ENCODE measurements at regions not wholly inside any gene's neighbourhood (a gene's known extent, or its start where the extent isn't known, plus 50 kb on each side); places are given as distances from the start of the nearest gene placed in this dataset.
"Not testable (repeated sequence)": the region's sequence is repeated elsewhere in the genome, so short reads cannot be mapped to it uniquely, and the experiment has no call there.

DNA sequence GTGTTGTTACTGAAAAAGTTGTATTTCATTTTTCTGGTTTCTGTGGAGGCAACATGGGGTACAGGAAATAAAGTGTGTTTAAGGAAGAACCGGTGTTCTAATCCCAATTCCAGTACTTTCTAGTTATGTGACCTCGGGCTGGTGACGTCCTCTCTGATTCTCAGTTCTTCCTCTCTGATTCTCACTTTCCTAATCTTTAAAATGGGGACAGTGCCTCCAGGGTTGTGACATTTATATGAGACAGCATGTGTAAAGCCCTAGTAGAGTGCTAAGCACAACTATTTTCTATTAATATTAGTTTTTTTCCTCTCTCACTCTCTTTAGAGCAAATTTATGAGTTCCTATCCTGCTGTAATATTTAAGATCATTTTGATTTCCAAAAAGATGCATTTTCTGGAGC is 50.9 kb upstream of the PTPDC1 start:
- no peaks in the 10 kb centered on the region for H3K36me3 ChIP-seq (ENCODE audit: control insufficient read depth in 2 of 2, insufficient read depth in 2 of 2, low read length in 2 of 2)
- H3K27ac ChIP-seq (ENCODE audit: low read depth in 2 of 2, low read length in 2 of 2) = no peak overlapping the region
- no peaks in the 10 kb centered on the region for H3K27me3 ChIP-seq (ENCODE audit: control insufficient read depth in 2 of 2, insufficient read depth in 2 of 2, low read length in 2 of 2)
- H3K4me1 ChIP-seq (ENCODE audit: control insufficient read depth in 2 of 2, insufficient read depth in 2 of 2, low read length in 2 of 2) = peaks cover 3 to 13% of the 10 kb centered on the region in 2 donors
- no peaks in the 10 kb centered on the region for H3K9me3 ChIP-seq (ENCODE audit: control insufficient read depth in 2 of 2, low read length in 2 of 2)
- no peak overlapping the region for H3K9ac ChIP-seq (ENCODE audit: low read depth in 1 of 2, low read length in 2 of 2)
- no peak overlapping the region for H3K4me3 ChIP-seq (ENCODE audit: low read length in 2 of 2)

DNA sequence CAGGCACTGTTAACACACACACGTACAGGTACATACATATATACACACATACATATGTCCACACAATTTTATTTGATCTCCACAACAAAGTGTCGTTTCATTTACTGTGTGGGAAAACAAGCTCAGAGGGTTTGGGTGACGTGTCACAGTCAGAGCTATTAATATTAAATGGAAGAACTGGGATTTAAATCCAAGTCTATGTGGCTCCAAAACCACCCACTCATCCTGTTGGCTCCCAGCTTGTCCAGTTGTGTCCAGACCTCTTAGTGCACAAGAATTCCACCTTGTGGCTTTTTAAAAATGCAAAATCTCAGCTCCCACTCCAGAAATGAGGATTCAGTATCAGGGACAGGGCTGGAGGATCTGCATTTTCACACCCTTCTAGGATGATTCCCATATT is 52.3 kb upstream of the PTPDC1 start:
- Histone ChIP-seq H3K36me3 (ENCODE audit: control insufficient read depth in 2 of 2, insufficient read depth in 2 of 2, low read length in 2 of 2) (no peaks in the 10 kb centered on the region), H3K4me1 (ENCODE audit: control insufficient read depth in 2 of 2, insufficient read depth in 2 of 2, low read length in 2 of 2) (peaks cover 3 to 13% of the 10 kb centered on the region in 2 donors), H3K9me3 (ENCODE audit: control insufficient read depth in 2 of 2, low read length in 2 of 2) (no peaks in the 10 kb centered on the region), H3K4me3 (ENCODE audit: low read length in 2 of 2) (peak overlapping the region in 1 of 2 donors; percentile 91), H3K9ac (ENCODE audit: low read depth in 1 of 2, low read length in 2 of 2) (no peak overlapping the region), H3K27me3 (ENCODE audit: control insufficient read depth in 2 of 2, insufficient read depth in 2 of 2, low read length in 2 of 2) (no peaks in the 10 kb centered on the region), H3K27ac (ENCODE audit: low read depth in 2 of 2, low read length in 2 of 2) (no peak overlapping the region)

DNA sequence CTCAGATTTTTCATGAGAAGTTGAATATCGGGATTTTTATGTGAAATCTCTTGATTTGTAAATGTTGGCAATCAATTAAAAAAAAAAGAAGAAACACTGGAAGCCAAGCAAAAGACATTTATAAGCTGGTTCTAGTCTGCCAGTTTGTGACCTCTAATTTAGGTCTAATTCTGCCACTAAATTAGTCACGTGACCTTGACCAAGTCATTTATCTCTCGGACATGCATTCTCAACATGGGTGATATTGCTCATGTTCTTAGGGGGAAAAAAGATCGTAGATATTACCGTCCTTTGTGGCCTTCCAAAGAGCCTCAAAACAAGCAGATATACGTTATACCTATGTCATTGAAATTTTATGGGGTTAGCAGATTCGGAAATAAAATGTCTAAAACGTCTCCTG is 52.9 kb upstream of the PTPDC1 start:
- no peaks in the 10 kb centered on the region for H3K36me3 ChIP-seq (ENCODE audit: control insufficient read depth in 2 of 2, insufficient read depth in 2 of 2, low read length in 2 of 2)
- peak overlapping the region in 1 of 2 donors; percentile 72 for H3K27ac ChIP-seq (ENCODE audit: low read depth in 2 of 2, low read length in 2 of 2)
- H3K9ac ChIP-seq (ENCODE audit: low read depth in 1 of 2, low read length in 2 of 2) = peak overlapping the region; percentile 81 to 93

DNA sequence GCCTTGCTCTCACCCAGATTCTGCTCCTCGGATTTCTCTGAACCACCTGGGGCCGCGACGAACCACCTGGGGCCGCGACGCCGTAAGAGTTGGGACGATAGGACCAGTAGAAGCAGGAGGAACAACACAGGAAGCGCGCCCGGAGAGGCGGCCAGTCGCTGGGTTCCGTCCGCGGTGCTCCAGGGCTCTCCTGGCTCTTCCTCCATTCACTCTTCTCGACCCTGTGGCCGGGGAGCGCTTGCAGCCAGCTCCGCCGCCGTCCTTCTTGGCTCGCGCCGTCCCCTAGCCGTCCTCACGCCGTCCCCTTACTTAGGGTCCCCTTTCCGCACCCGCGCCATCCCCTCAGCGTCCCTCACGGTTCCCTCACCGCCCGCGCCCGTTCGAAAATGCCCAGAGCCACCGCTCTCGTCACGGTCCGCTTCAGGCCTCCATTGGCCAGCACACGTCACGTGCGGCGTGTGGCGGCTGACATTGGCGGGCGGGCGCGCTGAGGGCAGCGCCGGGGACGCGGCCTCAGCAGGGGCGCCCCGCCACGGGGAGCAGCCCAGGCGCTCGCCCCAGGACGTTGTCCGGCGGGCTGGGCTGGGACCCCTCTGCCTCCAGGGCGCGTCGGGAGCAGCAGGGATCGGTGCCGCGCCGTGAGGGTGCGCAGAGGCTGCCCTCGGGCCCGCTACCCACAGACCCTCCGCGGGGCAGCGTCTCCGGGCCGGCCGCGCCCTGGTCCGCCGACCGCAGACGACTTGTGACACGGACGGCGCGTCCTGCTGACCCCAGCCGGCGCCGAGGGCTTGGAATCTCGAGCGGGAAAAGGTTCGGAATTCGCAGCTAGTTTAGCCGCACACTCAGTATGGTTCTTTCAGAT is 53.7 kb upstream of the PTPDC1 start:
- H3K36me3 ChIP-seq (ENCODE audit: control insufficient read depth in 2 of 2, insufficient read depth in 2 of 2, low read length in 2 of 2) = no peaks in the 10 kb centered on the region

More for the DNA sequence above, 52.9 kb upstream of the PTPDC1 start:
- peaks cover 3 to 13% of the 10 kb centered on the region in 2 donors for H3K4me1 ChIP-seq (ENCODE audit: control insufficient read depth in 2 of 2, insufficient read depth in 2 of 2, low read length in 2 of 2)
- peak overlapping the region; percentile 91 to 100 for H3K4me3 ChIP-seq (ENCODE audit: low read length in 2 of 2)
- H3K9me3 ChIP-seq (ENCODE audit: control insufficient read depth in 2 of 2, low read length in 2 of 2) = no peaks in the 10 kb centered on the region
- no peaks in the 10 kb centered on the region for H3K27me3 ChIP-seq (ENCODE audit: control insufficient read depth in 2 of 2, insufficient read depth in 2 of 2, low read length in 2 of 2)

DNA sequence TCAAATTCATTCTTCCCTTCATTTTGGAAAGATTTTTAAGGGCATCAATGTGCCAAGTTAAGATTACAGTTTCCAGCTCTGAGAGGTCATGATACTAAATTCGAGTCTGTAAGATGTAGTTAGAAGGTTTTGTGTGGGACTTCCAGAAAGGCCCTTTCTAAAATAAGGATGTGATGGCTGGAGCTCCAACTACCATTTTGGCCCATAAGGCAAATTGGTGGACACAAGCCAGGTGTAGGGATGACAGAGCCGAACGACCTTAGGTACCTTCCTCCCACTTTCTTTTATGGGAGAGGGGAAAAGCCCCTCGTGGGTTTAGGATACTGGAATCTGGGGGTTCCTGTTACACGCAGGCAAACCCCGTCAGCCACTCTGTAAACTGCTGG is 54.3 kb upstream of the PTPDC1 start:
- H3K36me3 ChIP-seq (ENCODE audit: control insufficient read depth in 2 of 2, insufficient read depth in 2 of 2, low read length in 2 of 2) = no peaks in the 10 kb centered on the region
- H3K9me3 ChIP-seq (ENCODE audit: control insufficient read depth in 2 of 2, low read length in 2 of 2) = no peaks in the 10 kb centered on the region
- H3K27me3 ChIP-seq (ENCODE audit: control insufficient read depth in 2 of 2, insufficient read depth in 2 of 2, low read length in 2 of 2) = no peaks in the 10 kb centered on the region
- H3K9ac ChIP-seq (ENCODE audit: low read depth in 1 of 2, low read length in 2 of 2) = peak overlapping the region; percentile 81 to 93
- peak overlapping the region; percentile 72 to 77 for H3K27ac ChIP-seq (ENCODE audit: low read depth in 2 of 2, low read length in 2 of 2)
- peak overlapping the region; percentile 91 to 100 for H3K4me3 ChIP-seq (ENCODE audit: low read length in 2 of 2)
- peaks cover 3 to 13% of the 10 kb centered on the region in 2 donors for H3K4me1 ChIP-seq (ENCODE audit: control insufficient read depth in 2 of 2, insufficient read depth in 2 of 2, low read length in 2 of 2)

More for the DNA sequence above, 53.7 kb upstream of the PTPDC1 start:
- H3K9ac ChIP-seq (ENCODE audit: low read depth in 1 of 2, low read length in 2 of 2) = peak overlapping the region; percentile 81 to 93
- no peaks in the 10 kb centered on the region for H3K9me3 ChIP-seq (ENCODE audit: control insufficient read depth in 2 of 2, low read length in 2 of 2)
- peaks cover 3 to 13% of the 10 kb centered on the region in 2 donors for H3K4me1 ChIP-seq (ENCODE audit: control insufficient read depth in 2 of 2, insufficient read depth in 2 of 2, low read length in 2 of 2)
- H3K27me3 ChIP-seq (ENCODE audit: control insufficient read depth in 2 of 2, insufficient read depth in 2 of 2, low read length in 2 of 2) = no peaks in the 10 kb centered on the region
- H3K27ac ChIP-seq (ENCODE audit: low read depth in 2 of 2, low read length in 2 of 2) = peak overlapping the region; percentile 72 to 77
- H3K4me3 ChIP-seq (ENCODE audit: low read length in 2 of 2) = peak overlapping the region; percentile 91 to 100

DNA sequence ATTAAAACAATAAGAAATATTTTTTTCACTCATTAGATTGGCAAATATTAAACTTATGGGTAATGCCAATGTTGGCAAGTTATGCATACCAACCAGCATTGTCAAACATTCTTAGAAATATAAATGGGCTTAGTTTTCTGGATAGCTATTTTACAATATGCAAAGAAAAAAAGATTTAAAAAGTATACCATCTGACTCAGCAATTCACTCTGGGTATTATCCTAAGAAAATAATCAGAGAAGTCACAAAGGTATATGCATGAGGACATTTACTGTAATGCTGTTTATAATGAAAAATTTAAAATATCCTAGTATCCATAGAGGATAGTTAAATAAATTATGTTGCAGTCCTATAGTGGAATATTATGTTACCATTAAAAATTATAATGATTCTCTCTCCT is 57.4 kb upstream of the PTPDC1 start:
- H3K9me3 ChIP-seq (ENCODE audit: control insufficient read depth in 2 of 2, low read length in 2 of 2) = no peaks in the 10 kb centered on the region
- H3K4me3 ChIP-seq (ENCODE audit: low read length in 2 of 2) = no peak overlapping the region
- no peaks in the 10 kb centered on the region for H3K27me3 ChIP-seq (ENCODE audit: control insufficient read depth in 2 of 2, insufficient read depth in 2 of 2, low read length in 2 of 2)
- no peak overlapping the region for H3K27ac ChIP-seq (ENCODE audit: low read depth in 2 of 2, low read length in 2 of 2)
- H3K4me1 ChIP-seq (ENCODE audit: control insufficient read depth in 2 of 2, insufficient read depth in 2 of 2, low read length in 2 of 2) = peaks cover 2 to 9% of the 10 kb centered on the region in 2 donors
- H3K36me3 ChIP-seq (ENCODE audit: control insufficient read depth in 2 of 2, insufficient read depth in 2 of 2, low read length in 2 of 2) = no peaks in the 10 kb centered on the region
- H3K9ac ChIP-seq (ENCODE audit: low read depth in 1 of 2, low read length in 2 of 2) = no peak overlapping the region

DNA sequence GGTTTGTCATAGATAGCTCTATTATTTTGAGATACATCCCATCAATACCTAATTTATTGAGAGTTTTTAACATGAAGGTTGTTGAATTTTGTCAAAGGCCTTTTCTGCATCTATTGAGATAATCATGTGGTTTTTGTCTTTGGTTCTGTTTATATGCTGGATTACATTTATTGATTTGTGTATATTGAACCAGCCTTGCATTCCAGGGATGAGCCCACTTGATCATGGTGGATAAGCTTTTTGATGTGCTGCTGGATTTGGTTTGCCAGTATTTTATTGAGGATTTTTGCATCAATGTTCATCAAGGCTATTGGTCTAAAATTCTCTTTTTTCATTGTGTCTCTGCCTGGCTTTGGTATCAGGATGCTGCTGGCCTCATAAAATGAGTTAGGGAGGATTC is 61.8 kb upstream of the PTPDC1 start:
- not testable (repeated sequence) for H3K9ac ChIP-seq (ENCODE audit: low read depth in 1 of 2, low read length in 2 of 2); H3K36me3 ChIP-seq (ENCODE audit: control insufficient read depth in 2 of 2, insufficient read depth in 2 of 2, low read length in 2 of 2)

DNA sequence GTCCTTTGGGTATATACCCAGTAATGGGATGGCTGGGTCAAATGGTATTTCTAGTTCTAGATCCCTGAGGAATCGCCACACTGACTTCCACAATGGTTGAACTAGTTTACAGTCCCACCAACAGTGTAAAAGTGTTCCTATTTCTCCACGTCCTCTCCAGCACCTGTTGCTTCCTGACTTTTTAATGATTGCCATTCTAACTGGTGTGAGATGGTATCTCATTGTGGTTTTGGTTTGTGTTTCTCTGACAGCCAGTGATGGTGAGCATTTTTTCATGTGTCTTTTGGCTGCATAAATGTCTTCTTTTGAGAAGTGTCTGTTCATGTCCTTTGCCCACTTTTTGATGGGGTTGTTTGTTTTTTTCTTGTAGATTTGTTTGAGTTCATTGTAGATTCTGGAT is 63.4 kb upstream of the PTPDC1 start:
- H3K27ac ChIP-seq (ENCODE audit: low read depth in 2 of 2, low read length in 2 of 2); H3K4me3 ChIP-seq (ENCODE audit: low read length in 2 of 2); H3K27me3 ChIP-seq (ENCODE audit: control insufficient read depth in 2 of 2, insufficient read depth in 2 of 2, low read length in 2 of 2); H3K4me1 ChIP-seq (ENCODE audit: control insufficient read depth in 2 of 2, insufficient read depth in 2 of 2, low read length in 2 of 2); H3K9ac ChIP-seq (ENCODE audit: low read depth in 1 of 2, low read length in 2 of 2); H3K9me3 ChIP-seq (ENCODE audit: control insufficient read depth in 2 of 2, low read length in 2 of 2); H3K36me3 ChIP-seq (ENCODE audit: control insufficient read depth in 2 of 2, insufficient read depth in 2 of 2, low read length in 2 of 2): not testable (repeated sequence)

More for the DNA sequence above, 61.8 kb upstream of the PTPDC1 start:
- H3K4me3 ChIP-seq (ENCODE audit: low read length in 2 of 2); H3K9me3 ChIP-seq (ENCODE audit: control insufficient read depth in 2 of 2, low read length in 2 of 2); H3K27ac ChIP-seq (ENCODE audit: low read depth in 2 of 2, low read length in 2 of 2); H3K4me1 ChIP-seq (ENCODE audit: control insufficient read depth in 2 of 2, insufficient read depth in 2 of 2, low read length in 2 of 2); H3K27me3 ChIP-seq (ENCODE audit: control insufficient read depth in 2 of 2, insufficient read depth in 2 of 2, low read length in 2 of 2): not testable (repeated sequence)

DNA sequence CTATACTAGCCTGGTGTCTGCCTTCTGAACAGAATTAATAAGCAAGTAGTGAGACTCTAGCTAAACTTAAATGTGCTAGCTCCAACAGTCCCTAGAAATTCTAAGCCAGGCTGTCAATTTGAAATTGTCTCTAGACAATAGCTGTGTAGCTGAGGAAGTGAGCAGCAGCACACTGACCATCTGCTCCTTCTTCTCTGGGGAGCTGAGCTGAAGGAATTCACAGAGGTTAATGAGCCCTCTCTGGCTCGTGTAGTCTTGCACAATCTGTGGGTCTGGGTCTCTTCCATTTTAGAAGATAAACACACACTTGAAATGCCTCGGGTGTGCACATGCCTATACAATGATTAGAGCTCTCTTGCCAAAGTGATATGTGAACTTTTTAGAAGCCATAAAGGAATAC is 63.5 kb upstream of the BARX1 start:
- Histone ChIP-seq H3K27ac (ENCODE audit: low read depth in 2 of 2, low read length in 2 of 2) (no peak overlapping the region), H3K9me3 (ENCODE audit: control insufficient read depth in 2 of 2, low read length in 2 of 2) (no peaks in the 10 kb centered on the region), H3K9ac (ENCODE audit: low read depth in 1 of 2, low read length in 2 of 2) (no peak overlapping the region), H3K36me3 (ENCODE audit: control insufficient read depth in 2 of 2, insufficient read depth in 2 of 2, low read length in 2 of 2) (no peaks in the 10 kb centered on the region), H3K4me3 (ENCODE audit: low read length in 2 of 2) (no peak overlapping the region), H3K4me1 (ENCODE audit: control insufficient read depth in 2 of 2, insufficient read depth in 2 of 2, low read length in 2 of 2) (peaks cover 0 to 3% of the 10 kb centered on the region in 2 donors), H3K27me3 (ENCODE audit: control insufficient read depth in 2 of 2, insufficient read depth in 2 of 2, low read length in 2 of 2) (no peaks in the 10 kb centered on the region)

DNA sequence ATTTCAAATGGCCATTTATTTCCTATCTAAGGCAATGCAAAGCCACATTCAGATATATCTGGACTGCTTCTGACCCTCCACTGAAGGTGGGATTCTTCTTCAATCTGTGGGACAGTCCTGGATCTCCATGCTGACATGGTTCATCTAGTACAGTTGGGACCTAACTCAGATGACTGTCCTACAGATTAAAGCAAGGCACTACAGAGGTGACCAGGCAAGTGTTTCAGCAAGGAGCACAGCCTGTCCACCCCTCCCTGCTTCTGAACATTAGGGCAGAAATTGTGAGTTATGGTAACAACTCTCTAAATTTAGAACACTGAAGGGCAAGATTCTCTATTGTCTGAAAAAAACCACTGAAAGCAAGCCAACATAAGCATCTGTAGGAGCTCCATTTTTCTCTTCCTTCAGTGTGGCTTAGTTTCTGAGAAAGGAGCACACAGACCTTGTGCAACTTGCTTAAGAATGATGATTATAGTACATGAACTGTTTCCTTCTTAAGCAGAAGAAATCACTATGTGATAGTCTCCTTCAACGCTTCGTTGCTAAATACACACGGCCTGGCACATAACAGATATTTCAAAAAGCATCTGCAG is 62.9 kb upstream of the BARX1 start:
- no peak overlapping the region for H3K27ac ChIP-seq (ENCODE audit: low read depth in 2 of 2, low read length in 2 of 2)
- H3K27me3 ChIP-seq (ENCODE audit: control insufficient read depth in 2 of 2, insufficient read depth in 2 of 2, low read length in 2 of 2) = no peaks in the 10 kb centered on the region
- no peaks in the 10 kb centered on the region for H3K36me3 ChIP-seq (ENCODE audit: control insufficient read depth in 2 of 2, insufficient read depth in 2 of 2, low read length in 2 of 2)
- H3K9me3 ChIP-seq (ENCODE audit: control insufficient read depth in 2 of 2, low read length in 2 of 2) = no peaks in the 10 kb centered on the region
- no peak overlapping the region for H3K9ac ChIP-seq (ENCODE audit: low read depth in 1 of 2, low read length in 2 of 2)
- H3K4me1 ChIP-seq (ENCODE audit: control insufficient read depth in 2 of 2, insufficient read depth in 2 of 2, low read length in 2 of 2) = peaks cover 0 to 3% of the 10 kb centered on the region in 2 donors
- H3K4me3 ChIP-seq (ENCODE audit: low read length in 2 of 2) = no peak overlapping the region

Data from mucosa of rectum (tissue), 2 donors.